Fibroblast of skin of left quadriceps (primary cell): ENCODE measurements at regions not wholly inside any gene's neighbourhood (a gene's known extent, or its start where the extent isn't known, plus 50 kb on each side); places are given as distances from the start of the nearest gene placed in this dataset.

Source experiments
- DNase-seq, 2 experiments: peaks; one replicate each; pipeline ENCODE4 v3.0.0-alpha.2; 2013; ENCODE audit warnings: low read depth in 2 of 2

- DNase-seq, result no peak
Measured at GRCh38 chr2:118665784-118666529, 181.5 kb downstream of the EN1 start.

DNA sequence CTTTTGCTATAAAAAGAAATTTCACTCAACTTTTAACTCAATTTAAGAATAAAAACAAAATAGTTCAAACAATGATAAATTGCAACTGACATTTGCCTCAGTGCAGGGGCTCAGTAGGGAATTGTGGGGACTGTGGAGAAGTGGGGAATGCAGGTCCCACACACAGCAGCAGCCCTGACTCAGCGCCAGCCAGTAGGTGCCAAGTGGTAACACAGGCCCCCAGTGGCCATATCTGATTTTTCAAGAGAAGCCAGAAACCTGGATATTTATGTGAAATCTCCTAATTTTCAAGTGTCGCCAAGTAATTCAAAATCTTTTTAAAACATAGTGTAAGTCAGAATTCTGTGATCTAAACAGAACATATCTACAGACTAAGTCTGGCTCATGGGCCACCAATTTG lies 186.3 kb downstream of the EN1 start:
- no peak for DNase-seq

DNA sequence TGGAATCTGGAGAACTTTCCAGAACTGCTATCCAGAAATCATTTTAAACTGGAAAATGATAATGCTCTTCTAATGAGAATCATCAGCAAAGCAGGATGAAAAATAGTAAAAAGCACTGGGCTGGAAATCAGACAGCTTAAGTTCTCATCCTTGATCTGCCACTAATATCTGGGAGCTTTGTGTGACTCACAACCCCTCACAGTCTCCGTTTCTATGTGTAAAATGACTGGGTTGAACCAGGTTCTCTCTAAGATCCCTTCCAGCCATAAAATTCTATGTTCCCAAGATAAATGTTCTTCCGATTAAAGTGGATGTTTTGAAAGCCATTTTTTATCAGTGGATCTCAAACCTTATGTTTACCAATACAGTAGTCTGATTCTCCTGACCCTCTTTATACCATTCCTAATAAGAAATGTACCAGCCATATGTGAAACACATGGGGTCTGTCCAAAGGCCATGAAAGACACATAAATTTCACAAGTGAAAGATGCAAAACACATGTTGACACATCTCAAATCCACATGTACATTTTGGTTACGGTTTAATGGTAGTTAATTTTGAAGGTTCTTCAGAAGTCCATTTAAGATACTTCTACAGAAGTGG lies 188.8 kb downstream of the EN1 start:
- DNase-seq, result peak; percentile 67 to 68

DNA sequence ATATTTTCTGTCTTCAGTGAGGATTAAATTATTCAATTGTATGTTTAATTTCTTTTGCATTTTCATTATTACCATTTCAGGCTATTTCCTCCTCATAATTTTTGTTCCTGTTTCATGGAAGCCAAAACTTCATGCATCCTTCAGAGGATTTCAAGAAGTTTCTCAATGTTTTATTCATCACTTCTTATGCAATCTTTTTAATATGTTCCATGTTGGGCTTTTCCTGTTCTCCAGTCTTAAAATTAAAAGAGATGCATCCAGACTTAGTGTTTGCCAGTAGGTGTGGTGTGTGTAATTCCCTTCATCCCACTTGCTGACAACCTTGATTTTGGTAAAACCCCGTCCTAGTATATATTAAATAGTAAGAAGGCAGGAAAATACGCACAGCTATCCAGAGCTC lies 190.0 kb downstream of the EN1 start:
- DNase-seq, result no peak

GRCh38 chr2:118654945-118655344 lies 192.5 kb downstream of the EN1 start:
- DNase-seq, result peak; percentile 91 to 92

DNA sequence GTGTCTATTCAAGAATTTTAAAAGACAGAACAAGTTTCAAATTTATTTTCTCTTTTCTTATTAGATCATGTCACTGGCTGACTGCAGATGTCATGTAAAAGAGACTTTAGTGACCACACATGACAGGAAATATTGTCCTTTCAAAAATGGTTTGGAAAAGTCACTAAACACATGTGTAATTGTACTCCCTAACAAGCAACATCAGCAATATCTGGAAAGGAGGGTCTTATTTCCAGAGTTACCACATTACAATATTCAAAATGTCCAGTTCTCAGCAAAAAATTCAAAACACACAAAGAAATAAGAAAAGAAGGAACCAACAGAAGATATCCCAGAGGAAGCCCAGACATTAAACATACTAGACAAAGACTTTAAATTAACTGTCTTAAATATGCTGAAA lies 197.1 kb downstream of the EN1 start:
- no peak for DNase-seq

- no peak for DNase-seq
Measured at GRCh38 chr2:118645876-118646275, 201.6 kb downstream of the EN1 start.

DNA sequence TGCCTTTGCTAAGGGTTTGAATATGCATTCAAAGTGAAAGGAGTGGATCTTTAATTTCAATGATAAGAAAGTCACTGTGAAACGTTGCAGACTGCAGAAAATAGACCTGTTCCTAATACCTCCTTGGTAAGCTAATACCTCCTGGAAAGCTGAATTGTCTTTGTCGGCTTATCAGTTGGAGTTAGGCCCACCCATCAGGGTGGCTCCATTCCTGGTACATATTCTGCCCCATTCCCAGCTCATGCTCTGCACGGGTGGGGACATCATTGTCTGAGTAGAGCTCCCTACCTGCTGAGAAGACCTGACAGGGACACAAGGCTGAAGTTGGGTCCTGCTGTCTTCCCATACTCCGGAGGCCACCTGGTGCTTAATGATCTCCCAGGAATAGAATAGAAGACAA lies 203.3 kb downstream of the EN1 start:
- no peak for DNase-seq

- no peak for DNase-seq
Measured at GRCh38 chr2:118643294-118643693, 204.2 kb downstream of the EN1 start.

- DNase-seq, result no peak
Measured at GRCh38 chr2:118642501-118642900, 204.9 kb downstream of the EN1 start.

DNA sequence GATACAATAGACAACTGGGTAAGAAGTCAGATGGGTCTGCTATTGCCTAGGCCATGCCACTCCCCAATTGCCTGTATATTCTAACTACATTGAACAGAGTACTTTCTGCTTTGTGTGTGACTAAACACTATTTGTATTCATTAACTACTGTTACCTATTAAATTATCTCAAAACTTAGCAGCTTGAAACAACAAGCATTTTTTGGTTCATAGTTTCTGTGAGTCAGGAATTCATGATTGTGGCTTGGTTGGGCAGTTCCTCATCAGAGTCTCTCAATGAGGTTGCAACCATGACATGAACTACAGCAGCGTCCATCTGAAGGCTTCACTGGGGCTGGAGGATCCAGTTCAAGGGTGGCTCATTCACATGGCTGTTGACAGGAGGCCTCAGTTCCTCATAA lies 205.7 kb downstream of the EN1 start:
- no peak for DNase-seq

GRCh38 chr2:118639371-118639770 lies 208.1 kb downstream of the EN1 start:
- no peak for DNase-seq

GRCh38 chr2:118638453-118638852 lies 209.0 kb downstream of the EN1 start:
- DNase-seq, result no peak

GRCh38 chr2:118635891-118636290 lies 211.6 kb downstream of the EN1 start:
- no peak for DNase-seq

- no peak for DNase-seq
Measured at GRCh38 chr2:118634876-118635275, 212.6 kb downstream of the EN1 start.

DNA sequence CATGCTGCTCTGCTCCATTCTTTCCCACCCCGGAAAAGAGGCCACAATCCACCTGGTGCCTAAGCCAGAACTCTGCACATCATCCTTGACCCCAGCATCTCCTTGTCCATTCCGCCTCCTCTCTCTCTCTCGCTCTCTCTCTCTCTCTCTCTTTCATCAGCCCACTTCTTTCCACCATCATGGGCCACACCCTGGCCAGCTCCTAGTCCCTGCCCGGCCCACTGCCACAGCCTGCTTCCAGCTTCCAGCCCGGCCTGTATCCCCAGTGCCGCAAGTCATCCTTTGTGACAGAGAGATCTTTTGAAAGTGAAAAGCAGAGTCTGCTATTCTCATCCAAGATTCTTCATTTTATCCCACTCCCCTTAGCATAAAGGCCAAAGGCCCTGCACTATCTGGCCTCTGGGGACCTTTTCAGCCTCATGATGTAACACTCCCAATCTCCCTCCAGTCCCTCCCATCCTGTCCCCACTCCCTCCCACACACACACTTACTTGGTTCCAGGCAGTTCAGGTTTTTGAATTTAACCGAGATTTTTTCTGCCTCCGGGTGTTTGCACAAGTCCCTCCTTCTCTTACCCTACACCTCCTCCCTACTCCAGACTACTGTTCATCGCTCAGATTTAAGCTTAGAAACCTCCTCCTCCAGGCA lies 214.0 kb downstream of the EN1 start:
- DNase-seq, result no peak

GRCh38 chr2:118632921-118633320 lies 214.5 kb downstream of the EN1 start:
- DNase-seq, result no peak

DNA sequence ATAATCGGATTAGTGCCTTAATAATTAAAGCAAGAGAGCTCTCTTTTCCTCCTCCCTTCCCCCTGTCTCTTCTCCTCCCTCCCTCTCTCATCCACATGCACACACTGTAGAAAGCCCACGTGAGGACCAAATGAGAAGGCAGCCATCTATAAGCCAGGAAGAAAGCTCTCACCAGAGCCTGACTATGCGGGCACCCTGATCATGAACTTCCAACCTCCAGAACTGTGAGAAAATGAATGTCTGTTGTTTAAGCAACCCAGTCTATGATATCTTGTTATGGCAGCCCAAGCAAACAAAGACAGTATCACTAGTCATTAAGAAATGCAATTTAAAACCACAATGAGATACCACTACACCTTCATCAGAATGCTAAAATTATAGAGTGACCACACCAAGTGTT lies 220.3 kb downstream of the EN1 start:
- DNase-seq, result no peak

GRCh38 chr2:118622913-118623312 lies 224.5 kb downstream of the EN1 start:
- DNase-seq, result no peak

GRCh38 chr2:118622108-118622507 lies 225.3 kb downstream of the EN1 start:
- DNase-seq, result peak in 1 of 2 experiments; percentile 13

GRCh38 chr2:118618279-118618678 lies 229.2 kb downstream of the EN1 start:
- no peak for DNase-seq

DNA sequence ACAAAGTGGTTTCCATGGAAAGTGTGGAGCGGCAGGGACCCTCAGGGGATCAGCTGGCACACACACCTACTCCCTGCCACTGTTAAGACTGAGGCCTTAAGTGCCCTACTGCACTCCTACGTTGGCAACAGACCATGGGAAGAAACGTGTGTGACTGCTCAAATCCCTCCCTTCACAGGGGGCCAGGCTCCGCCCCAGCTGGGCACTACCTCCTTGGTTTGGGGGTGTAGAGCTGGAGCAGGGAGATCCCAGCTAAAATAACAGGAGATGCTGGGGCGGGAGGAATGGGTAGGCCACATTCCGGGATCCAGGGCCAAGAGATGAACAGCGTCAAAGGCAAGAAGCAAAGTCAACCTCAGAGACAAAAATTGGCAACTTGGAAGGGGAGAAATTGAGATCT lies 231.0 kb downstream of the EN1 start:
- DNase-seq, result no peak

GRCh38 chr2:118614841-118615271 lies 232.6 kb downstream of the EN1 start:
- peak; percentile 66 to 68 for DNase-seq
